MCF 10A (cell line): ENCODE measurements at regions not wholly inside any gene's neighbourhood (a gene's known extent, or its start where the extent isn't known, plus 50 kb on each side); places are given as distances from the start of the nearest gene placed in this dataset.

Experiments used
- BruUV-seq: library from RNA; stranded (reverse); fragments of 400-500 nt; replicated peaks from 2 replicates; lab custom pipeline; 2021; lab: Mats Ljungman, UMichigan
- CTCF ChIA-PET: fragments of 300-600 bp; sonication (Branson Sonifier 250); formaldehyde crosslinking; extraction: SDS; loops from one replicate; lab custom pipeline; 2021; ENCODE audit warnings: antibody characterized with exemption, inconsistent platforms; lab: Yijun Ruan, JAX
- POLR2A ChIA-PET: fragments of 300-600, 350-650 bp; sonication (Branson Sonifier 250); formaldehyde crosslinking; extraction: SDS; loops from one replicate; lab custom pipeline; 2020; ENCODE audit warnings: antibody characterized with exemption, inconsistent platforms; lab: Yijun Ruan, JAX
- DNase-seq: peaks from one replicate; pipeline ENCODE4 v3.0.0-alpha.2; 2018; ENCODE audit not compliant: unreplicated experiment
- H3K27ac Mint-ChIP-seq: one replicate; pipeline ENCODE4 v1.8.0; 2022; ENCODE audit warnings: mild to moderate bottlenecking, low read depth, mixed read lengths; ENCODE audit not compliant: unreplicated experiment
- H3K27me3 Mint-ChIP-seq: one replicate; pipeline ENCODE4 v1.8.0; 2022; ENCODE audit warnings: mixed read lengths; ENCODE audit not compliant: insufficient read depth, unreplicated experiment
- H3K36me3 Mint-ChIP-seq: one replicate; pipeline ENCODE4 v1.8.0; 2022; ENCODE audit warnings: mild to moderate bottlenecking, moderate library complexity, mixed read lengths; ENCODE audit not compliant: insufficient read depth, unreplicated experiment
- H3K4me1 Mint-ChIP-seq: one replicate; pipeline ENCODE4 v1.8.0; 2022; ENCODE audit warnings: mixed read lengths; ENCODE audit not compliant: insufficient read depth, unreplicated experiment
- H3K4me3 Mint-ChIP-seq: one replicate; pipeline ENCODE4 v1.8.0; 2022; ENCODE audit warnings: mild to moderate bottlenecking, moderate library complexity, mixed read lengths; ENCODE audit not compliant: unreplicated experiment
- H3K9me3 Mint-ChIP-seq: one replicate; pipeline ENCODE4 v1.8.0; 2022; ENCODE audit warnings: mixed read lengths; ENCODE audit not compliant: unreplicated experiment
- CTCF ChIP-seq: fragments of 200-600 bp; IDR thresholded peaks from one replicate; pipeline ENCODE4 v1.8.0; 2022; ENCODE audit warnings: antibody characterized with exemption, mild to moderate bottlenecking; ENCODE audit not compliant: unreplicated experiment
- intact Hi-C: fragments of 100-400 bp; cut with micrococcal nuclease; formaldehyde crosslinking; loops from 2 replicates; pipeline ENCODE4 v1.14.1; 2022

- no peaks in the 10 kb centered on the region for H3K36me3 Mint-ChIP-seq
- no peaks in the 10 kb centered on the region for H3K27me3 Mint-ChIP-seq
- H3K4me3 Mint-ChIP-seq: no peak overlapping the region
- BruUV-seq: no TSS peak
- POLR2A ChIA-PET: no interaction called here
- H3K4me1 Mint-ChIP-seq: peaks cover 15% of the 10 kb centered on the region
- no peak overlapping the region for H3K27ac Mint-ChIP-seq
- no peak for DNase-seq
- CTCF ChIA-PET: no interaction called here
- H3K9me3 Mint-ChIP-seq: no peaks in the 10 kb centered on the region
- no peak for TF ChIP-seq CTCF
- intact Hi-C loops: loop anchor here (10.0 kb wide), 1 partner anchor 313 kb away; no protein-coding TSS in a partner anchor
Measured at GRCh38 chr2:134777593-134777992, 58.8 kb upstream of the TMEM163 start.

GRCh38 chr2:134778372-134778771 is 59.6 kb upstream of the TMEM163 start:
- Mint-ChIP-seq H3K4me3 (no peak overlapping the region), H3K9me3 (no peaks in the 10 kb centered on the region), H3K27me3 (no peaks in the 10 kb centered on the region), H3K27ac (no peak overlapping the region), H3K36me3 (no peaks in the 10 kb centered on the region), H3K4me1 (peaks cover 15% of the 10 kb centered on the region)
- ChIA-PET POLR2A (no interaction called here), CTCF (no interaction called here)
- no TSS peak for BruUV-seq
- intact Hi-C loops: loop anchor here (10.0 kb wide), 1 partner anchor 314 kb away; no protein-coding TSS in a partner anchor
- peak; percentile 15 for DNase-seq
- no peak for TF ChIP-seq CTCF

- H3K9me3 Mint-ChIP-seq: no peaks in the 10 kb centered on the region
- H3K36me3 Mint-ChIP-seq: no peaks in the 10 kb centered on the region
- intact Hi-C loops: no loop called here
- TF ChIP-seq CTCF: no peak
- ChIA-PET CTCF (interaction anchor here (0.6 kb wide), 1 partner anchor 452 kb away, joined by 4 read pairs; no protein-coding TSS in a partner anchor), POLR2A (no interaction called here)
- no peak overlapping the region for H3K27ac Mint-ChIP-seq
- no peak overlapping the region for H3K4me3 Mint-ChIP-seq
- no TSS peak for BruUV-seq
- peaks cover under 1% of the 10 kb centered on the region for H3K4me1 Mint-ChIP-seq
- DNase-seq: no peak
- no peaks in the 10 kb centered on the region for H3K27me3 Mint-ChIP-seq
Measured at GRCh38 chr2:134780972-134781371, 57.4 kb upstream of the ACMSD start.

GRCh38 chr2:134782107-134782506 is 56.3 kb upstream of the ACMSD start:
- no TSS peak for BruUV-seq
- H3K27ac Mint-ChIP-seq: no peak overlapping the region
- H3K27me3 Mint-ChIP-seq: no peaks in the 10 kb centered on the region
- intact Hi-C loops: no loop called here
- no peaks in the 10 kb centered on the region for H3K36me3 Mint-ChIP-seq
- ChIA-PET POLR2A (no interaction called here), CTCF (no interaction called here)
- DNase-seq: no peak
- H3K9me3 Mint-ChIP-seq: no peaks in the 10 kb centered on the region
- no peaks in the 10 kb centered on the region for H3K4me1 Mint-ChIP-seq
- TF ChIP-seq CTCF: no peak
- H3K4me3 Mint-ChIP-seq: no peak overlapping the region
